A549 (cell line): ENCODE measurements at regions not wholly inside any gene's neighbourhood (a gene's known extent, or its start where the extent isn't known, plus 50 kb on each side); places are given as distances from the start of the nearest gene placed in this dataset.

ENCODE experiments used
- ATAC-seq, 2 experiments: fragments of 200-7000 bp in 1 of 2; fragments of >200 bp in 1 of 2; cut with Nextera tagmentation in 1 of 2; cut with Tn5 transposase in 1 of 2; 3 replicates each; pipeline versions ENCODE4 v1.8.0 to v1.9.1; 2018 to 2020; ENCODE audit warnings: mild to moderate bottlenecking in 1 of 2, moderate library complexity in 1 of 2
- CTCF ChIA-PET: fragments of 300-600 bp; sonication (Branson Sonifier 250); formaldehyde crosslinking; extraction: SDS; loops from one replicate; lab custom pipeline; 2021; ENCODE audit warnings: antibody characterized with exemption, inconsistent platforms; lab: Yijun Ruan, JAX
- POLR2A ChIA-PET: fragments of 350-600 bp; formaldehyde crosslinking; extraction: SDS; loops from one replicate; lab custom pipeline; 2021; ENCODE audit warnings: antibody characterized with exemption, inconsistent platforms; lab: Yijun Ruan, JAX
- DNase-seq, 2 experiments: peaks; one replicate each; pipeline versions ENCODE4 v3.0.0 to v3.0.0-alpha.2; 2011 to 2016; ENCODE audit warnings: low read depth in 1 of 2, low spot score in 1 of 2
- FAIRE-seq: peaks from 2 replicates; lab custom pipeline; 2011; peaks lifted over from hg19 to GRCh38; lab: Jason Lieb, UNC
- H3K27ac ChIP-seq, 2 experiments: fragments of >200 bp; sonication (Bioruptor Twin); formaldehyde crosslinking; 3 replicates each; pipeline ENCODE4 v1.5.1; 2016 to 2017
- H3K4me1 ChIP-seq: fragments of >200 bp; sonication (Bioruptor Twin); formaldehyde crosslinking; 3 replicates; pipeline ENCODE4 v1.6.1; 2016
- H3K4me2 ChIP-seq: fragments of >200 bp; sonication (Bioruptor Twin); formaldehyde crosslinking; 3 replicates; pipeline ENCODE4 v1.6.1; 2016
- H3K4me3 ChIP-seq: fragments of >200 bp; sonication (Bioruptor Twin); formaldehyde crosslinking; 3 replicates; pipeline ENCODE4 v1.5.1; 2016
- H3K9me3 ChIP-seq: fragments of >200 bp; sonication (Bioruptor Twin); formaldehyde crosslinking; 3 replicates; pipeline ENCODE4 v1.6.1; 2016
- ATOH8 ChIP-seq: fragments of 250-450 bp; sonication (Bioruptor Pico); IDR thresholded peaks from 2 replicates; pipeline ENCODE4 v1.5.0; 2020; ENCODE audit warnings: low read depth, mild to moderate bottlenecking, moderate library complexity
- CBX2 ChIP-seq: fragments of 200-600 bp; sonication (generic); IDR thresholded peaks from 2 replicates; pipeline ENCODE4 v1.6.1; 2016; ENCODE audit warnings: low read depth, mild to moderate bottlenecking, borderline replicate concordance
- CHD4 ChIP-seq: fragments of 200-600 bp; sonication (generic); IDR thresholded peaks from 2 replicates; pipeline ENCODE4 v1.6.1; 2016; ENCODE audit warnings: antibody characterized with exemption, mild to moderate bottlenecking, borderline replicate concordance
- EHMT2 ChIP-seq: fragments of 200-600 bp; sonication (generic); IDR thresholded peaks from 2 replicates; pipeline ENCODE4 v1.6.1; 2016; ENCODE audit warnings: antibody characterized with exemption, low read depth, mild to moderate bottlenecking, moderate library complexity
- EP300 ChIP-seq, 2 experiments: fragments of >200 bp; sonication (Bioruptor Twin); formaldehyde crosslinking; IDR thresholded peaks; 2 replicates in 1 of 2; 3 replicates in 1 of 2; pipeline ENCODE4 v1.6.1; 2016 to 2017
- ESRRA ChIP-seq: fragments of 150-350 bp; IDR thresholded peaks from 2 replicates; pipeline ENCODE4 v1.6.1; 2014; ENCODE audit warnings: mild to moderate bottlenecking, low read length, borderline replicate concordance
- GATA3 ChIP-seq: IDR thresholded peaks from 2 replicates; pipeline ENCODE4 v1.6.1; 2012; ENCODE audit warnings: borderline replicate concordance
- HEYL ChIP-seq: fragments of 250-450 bp; sonication (Bioruptor Pico); IDR thresholded peaks from 2 replicates; pipeline ENCODE4 v1.8.0; 2021; ENCODE audit warnings: mild to moderate bottlenecking, moderate library complexity
- HOXB13 ChIP-seq: fragments of 250-450 bp; sonication (Bioruptor Pico); IDR thresholded peaks from 2 replicates; pipeline ENCODE4 v1.5.0; 2020; ENCODE audit warnings: low read depth, mild to moderate bottlenecking, moderate library complexity
- JUNB ChIP-seq: fragments of >200 bp; sonication (Bioruptor Twin); formaldehyde crosslinking; IDR thresholded peaks from 2 replicates; pipeline ENCODE4 v1.6.1; 2016
- KDM1A ChIP-seq: fragments of 200-600 bp; sonication (generic); IDR thresholded peaks from 2 replicates; pipeline ENCODE4 v1.6.1; 2016; ENCODE audit warnings: low read depth, mild to moderate bottlenecking
- NPAS2 ChIP-seq: fragments of 250-450 bp; sonication (Bioruptor Pico); IDR thresholded peaks from 2 replicates; pipeline ENCODE4 v1.8.0; 2022; ENCODE audit warnings: mild to moderate bottlenecking, moderate library complexity, borderline replicate concordance
- NR3C1 ChIP-seq: fragments of >200 bp; sonication (Bioruptor Twin); formaldehyde crosslinking; IDR thresholded peaks from 3 replicates; pipeline ENCODE4 v1.6.1; 2017
- POLR2AphosphoS2 ChIP-seq: conservative IDR thresholded peaks from 2 replicates; pipeline ENCODE4 v1.6.1; 2012; ENCODE audit warnings: low read length, improper control_type of control experiment, inconsistent platforms
- RARB ChIP-seq: fragments of 250-450 bp; sonication (Bioruptor Pico); IDR thresholded peaks from 2 replicates; pipeline ENCODE4 v1.8.0; 2021; ENCODE audit warnings: mild to moderate bottlenecking, moderate library complexity
- REST ChIP-seq: fragments of 200-600 bp; sonication (generic); IDR thresholded peaks from 2 replicates; pipeline ENCODE4 v1.6.1; 2016; ENCODE audit warnings: antibody characterized with exemption, mild to moderate bottlenecking, moderate library complexity
- RFX5 ChIP-seq: fragments of 450-650 bp; IDR thresholded peaks from 2 replicates; pipeline ENCODE4 v1.7.1; 2014; ENCODE audit warnings: antibody characterized with exemption, mild to moderate bottlenecking, moderate library complexity
- SREBF2 ChIP-seq: fragments of 450-650 bp; IDR thresholded peaks from 2 replicates; pipeline ENCODE4 v1.6.1; 2014; ENCODE audit warnings: mild to moderate bottlenecking, moderate library complexity
- TP53 ChIP-seq: fragments of 250-450 bp; sonication (Bioruptor Pico); IDR thresholded peaks from 2 replicates; pipeline ENCODE4 v1.5.0; 2021; ENCODE audit warnings: mild to moderate bottlenecking, moderate library complexity
- ZFP36 ChIP-seq: fragments of 450-650 bp; IDR thresholded peaks from 2 replicates; pipeline ENCODE4 v1.6.1; 2014; ENCODE audit warnings: borderline replicate concordance; ENCODE audit not compliant: partially characterized antibody
- ZNF302 ChIP-seq: fragments of 250-450 bp; sonication (Bioruptor Pico); IDR thresholded peaks from 2 replicates; pipeline ENCODE4 v1.9.0; 2021; ENCODE audit warnings: inconsistent platforms, mild to moderate bottlenecking, moderate library complexity
- ZSCAN20 ChIP-seq: fragments of 250-450 bp; sonication (Bioruptor Pico); IDR thresholded peaks from 2 replicates; pipeline ENCODE4 v1.8.0; 2022; ENCODE audit warnings: mild to moderate bottlenecking, moderate library complexity
- WGBS: methylation state at CpG from one replicate; pipeline ENCODE4 v1.1.6; 2017; ENCODE audit errors: missing lambda C conversion rate; 5-methylcytosine and 5-hydroxymethylcytosine counted together
- TF ChIP-seq, protein P1 (sequence below): IDR thresholded peaks from 2 replicates; pipeline ENCODE4 v1.6.1; 2012
- TF ChIP-seq, protein P2 (sequence below): IDR thresholded peaks from 2 replicates; pipeline ENCODE4 v1.6.1; 2012
- TF ChIP-seq, protein P3 (sequence below): fragments of 450-650 bp; IDR thresholded peaks from 2 replicates; pipeline ENCODE4 v1.6.1; 2014; ENCODE audit warnings: antibody characterized with exemption

DNA sequence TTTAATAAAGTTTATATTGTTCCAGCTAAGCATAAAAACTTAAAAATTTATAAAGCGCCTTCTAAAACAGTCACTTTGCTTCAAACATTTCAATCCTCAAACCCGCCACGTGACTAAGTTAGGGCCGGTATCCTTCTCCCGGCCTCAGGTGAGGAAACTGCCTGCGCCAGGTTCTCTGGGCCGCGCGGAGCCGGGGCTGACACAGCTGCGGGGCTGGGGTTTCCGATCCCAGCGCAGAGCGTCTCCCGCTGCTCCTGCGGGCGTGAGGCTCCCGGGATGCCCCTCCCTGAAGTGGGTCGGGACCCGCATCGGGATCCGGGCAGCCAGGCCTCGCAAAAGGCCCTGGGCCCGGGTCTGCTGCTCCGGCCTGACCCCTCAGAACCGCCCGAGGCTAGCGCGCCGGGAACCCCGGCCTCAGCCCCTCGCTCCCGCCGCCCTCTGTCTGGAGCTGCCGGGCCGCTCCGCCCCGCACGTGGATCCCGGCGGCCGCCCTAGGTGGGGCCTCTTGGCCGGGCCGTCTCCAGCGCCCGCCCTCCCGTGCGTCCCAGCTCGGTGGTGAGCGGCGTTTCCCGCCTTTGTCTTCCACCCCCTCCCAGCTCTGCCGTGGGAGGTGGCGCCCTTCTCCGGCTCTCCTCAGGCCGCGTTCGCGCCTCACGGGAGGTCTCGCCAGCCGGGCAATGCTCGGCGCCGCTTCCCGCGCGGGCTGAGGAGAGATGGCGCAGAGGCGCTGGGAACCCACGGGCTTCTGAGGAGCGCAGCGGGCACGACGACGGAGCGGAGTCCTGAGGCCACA lies 267.9 kb downstream of the DLL1 start:
- CTCF ChIA-PET, result interaction anchor here (0.7 kb wide), 1 partner anchor 13 kb away, joined by 3 read pairs; no protein-coding TSS in a partner anchor
- no peaks in the 10 kb centered on the region for H3K4me1 ChIP-seq
- H3K4me2 ChIP-seq, result no peak overlapping the region
- H3K27ac ChIP-seq, result no peak overlapping the region
- TF ChIP-seq ZNF302 (CRISPR knock-in tag), result no peak
- TF ChIP-seq, protein P1, sequence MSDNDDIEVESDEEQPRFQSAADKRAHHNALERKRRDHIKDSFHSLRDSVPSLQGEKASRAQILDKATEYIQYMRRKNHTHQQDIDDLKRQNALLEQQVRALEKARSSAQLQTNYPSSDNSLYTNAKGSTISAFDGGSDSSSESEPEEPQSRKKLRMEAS, result no peak
- no peak for TF ChIP-seq HEYL
- no peak for TF ChIP-seq CBX2
- TF ChIP-seq SREBF2, result no peak
- TF ChIP-seq ZFP36, result no peak
- no peak for TF ChIP-seq POLR2AphosphoS2
- TF ChIP-seq, protein P2, sequence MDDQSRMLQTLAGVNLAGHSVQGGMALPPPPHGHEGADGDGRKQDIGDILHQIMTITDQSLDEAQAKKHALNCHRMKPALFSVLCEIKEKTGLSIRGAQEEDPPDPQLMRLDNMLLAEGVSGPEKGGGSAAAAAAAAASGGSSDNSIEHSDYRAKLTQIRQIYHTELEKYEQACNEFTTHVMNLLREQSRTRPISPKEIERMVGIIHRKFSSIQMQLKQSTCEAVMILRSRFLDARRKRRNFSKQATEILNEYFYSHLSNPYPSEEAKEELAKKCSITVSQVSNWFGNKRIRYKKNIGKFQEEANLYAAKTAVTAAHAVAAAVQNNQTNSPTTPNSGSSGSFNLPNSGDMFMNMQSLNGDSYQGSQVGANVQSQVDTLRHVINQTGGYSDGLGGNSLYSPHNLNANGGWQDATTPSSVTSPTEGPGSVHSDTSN, result no peak
- TF ChIP-seq ZSCAN20 (CRISPR knock-in tag), result no peak
- no peak for TF ChIP-seq NR3C1
- no peak for TF ChIP-seq NPAS2 (CRISPR knock-in tag)
- no peak for TF ChIP-seq RARB (CRISPR knock-in tag)
- TF ChIP-seq EHMT2, result no peak
- no peak for TF ChIP-seq ATOH8 (CRISPR knock-in tag)
- TF ChIP-seq ESRRA, result no peak
- DNase-seq (no peak), ATAC-seq (no peak), FAIRE-seq (no peak)
- no peaks in the 10 kb centered on the region for H3K9me3 ChIP-seq
- POLR2A ChIA-PET, result no interaction called here
- 92% methylated on average over 43 of the region's 77 CpGs for WGBS
- H3K4me3 ChIP-seq, result no peak overlapping the region

- Histone ChIP-seq H3K4me3 (no peak overlapping the region), H3K27ac (no peak overlapping the region)
- POLR2A ChIA-PET, result no interaction called here
- TF ChIP-seq TP53 (CRISPR knock-in tag) (no peak), CHD4 (no peak), RFX5 (no peak), JUNB (no peak), KDM1A (no peak), GATA3 (no peak), REST (no peak), ZFP36 (no peak), EP300 (IDR thresholded peaks at IDR 0.05) (no peak), HOXB13 (no peak)
- TF ChIP-seq, protein P3, sequence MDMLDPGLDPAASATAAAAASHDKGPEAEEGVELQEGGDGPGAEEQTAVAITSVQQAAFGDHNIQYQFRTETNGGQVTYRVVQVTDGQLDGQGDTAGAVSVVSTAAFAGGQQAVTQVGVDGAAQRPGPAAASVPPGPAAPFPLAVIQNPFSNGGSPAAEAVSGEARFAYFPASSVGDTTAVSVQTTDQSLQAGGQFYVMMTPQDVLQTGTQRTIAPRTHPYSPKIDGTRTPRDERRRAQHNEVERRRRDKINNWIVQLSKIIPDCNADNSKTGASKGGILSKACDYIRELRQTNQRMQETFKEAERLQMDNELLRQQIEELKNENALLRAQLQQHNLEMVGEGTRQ, result no peak
- TF ChIP-seq, all 56 proteins: peak for 0
- WGBS, result 76% methylated on average over 12 of the region's 23 CpGs
- Histone ChIP-seq H3K4me1 (no peaks in the 10 kb centered on the region), H3K4me2 (no peak overlapping the region), H3K9me3 (no peaks in the 10 kb centered on the region)
- no peak for DNase-seq
- CTCF ChIA-PET, result interaction anchor here (0.7 kb wide), 1 partner anchor 12 kb away, joined by 3 read pairs; no protein-coding TSS in a partner anchor
- no peak for FAIRE-seq
- ATAC-seq, result no peak
Observed at GRCh38 chr6:170022291-170022722, 268.6 kb downstream of the DLL1 start.
